ENCODE measurements at regions not wholly inside any gene's neighbourhood (a gene's known extent, or its start where the extent isn't known, plus 50 kb on each side); places are given as distances from the start of the nearest gene placed in this dataset.

- H3K4me1 Mint-ChIP-seq, result no peaks in the 10 kb centered on the region
- no peaks in the 10 kb centered on the region for H3K36me3 Mint-ChIP-seq
- H3K27ac Mint-ChIP-seq, result no peak overlapping the region
- DNase-seq (ENCODE audit: low spot score in 2 of 2) (no peak), ATAC-seq (no peak)
- H3K9me3 Mint-ChIP-seq, result peaks cover 3% of the 10 kb centered on the region
- no peak overlapping the region for H3K4me3 Mint-ChIP-seq
Measured at GRCh38 chr9:105972466-105973204, 278.3 kb downstream of the TMEM38B start.

GRCh38 chr9:105973951-105974351 is 279.6 kb downstream of the TMEM38B start:
- no peak for DNase-seq (ENCODE audit: low spot score in 2 of 2)
- Mint-ChIP-seq H3K4me3 (no peak overlapping the region), H3K36me3 (no peaks in the 10 kb centered on the region), H3K4me1 (no peaks in the 10 kb centered on the region), H3K27ac (no peak overlapping the region), H3K9me3 (peaks cover 3% of the 10 kb centered on the region)
- ATAC-seq, result no peak

GRCh38 chr9:105975886-105976645 is 281.7 kb downstream of the TMEM38B start:
- peaks cover 7% of the 10 kb centered on the region for H3K9me3 Mint-ChIP-seq
- ATAC-seq, result no peak
- no peak overlapping the region for H3K27ac Mint-ChIP-seq
- no peak overlapping the region for H3K4me3 Mint-ChIP-seq
- no peak for DNase-seq (ENCODE audit: low spot score in 2 of 2)
- H3K4me1 Mint-ChIP-seq, result no peaks in the 10 kb centered on the region
- no peaks in the 10 kb centered on the region for H3K36me3 Mint-ChIP-seq

GRCh38 chr9:105978336-105978735 is 284.0 kb downstream of the TMEM38B start:
- DNase-seq (ENCODE audit: low spot score in 2 of 2) (no peak), ATAC-seq (no peak)
- no peaks in the 10 kb centered on the region for H3K4me1 Mint-ChIP-seq
- peaks cover 8% of the 10 kb centered on the region for H3K9me3 Mint-ChIP-seq
- no peak overlapping the region for H3K4me3 Mint-ChIP-seq
- H3K27ac Mint-ChIP-seq, result no peak overlapping the region
- no peaks in the 10 kb centered on the region for H3K36me3 Mint-ChIP-seq

GRCh38 chr9:105978826-105979225 is 284.5 kb downstream of the TMEM38B start:
- no peak for ATAC-seq
- Mint-ChIP-seq H3K27ac (no peak overlapping the region), H3K4me3 (no peak overlapping the region), H3K4me1 (no peaks in the 10 kb centered on the region), H3K36me3 (no peaks in the 10 kb centered on the region), H3K9me3 (peaks cover 7% of the 10 kb centered on the region)
- DNase-seq (ENCODE audit: low spot score in 2 of 2), result no peak

GRCh38 chr9:105979290-105979689 is 284.9 kb downstream of the TMEM38B start:
- no peaks in the 10 kb centered on the region for H3K4me1 Mint-ChIP-seq
- no peak overlapping the region for H3K27ac Mint-ChIP-seq
- peaks cover 10% of the 10 kb centered on the region for H3K9me3 Mint-ChIP-seq
- H3K4me3 Mint-ChIP-seq, result no peak overlapping the region
- DNase-seq (ENCODE audit: low spot score in 2 of 2), result no peak
- ATAC-seq, result no peak
- no peaks in the 10 kb centered on the region for H3K36me3 Mint-ChIP-seq

- H3K36me3 Mint-ChIP-seq, result no peaks in the 10 kb centered on the region
- ATAC-seq (no peak), DNase-seq (ENCODE audit: low spot score in 2 of 2) (no peak)
- no peaks in the 10 kb centered on the region for H3K4me1 Mint-ChIP-seq
- H3K27ac Mint-ChIP-seq, result no peak overlapping the region
- H3K4me3 Mint-ChIP-seq, result no peak overlapping the region
- peaks cover 9% of the 10 kb centered on the region for H3K9me3 Mint-ChIP-seq
Measured at GRCh38 chr9:105984714-105985113, 290.4 kb downstream of the TMEM38B start.

GRCh38 chr9:105993116-105993854 is 298.9 kb downstream of the TMEM38B start:
- DNase-seq (ENCODE audit: low spot score in 2 of 2) (no peak), ATAC-seq (no peak)
- H3K4me1 Mint-ChIP-seq, result no peaks in the 10 kb centered on the region
- no peak overlapping the region for H3K4me3 Mint-ChIP-seq
- no peak overlapping the region for H3K27ac Mint-ChIP-seq
- no peaks in the 10 kb centered on the region for H3K9me3 Mint-ChIP-seq
- H3K36me3 Mint-ChIP-seq, result no peaks in the 10 kb centered on the region

GRCh38 chr9:105993921-105994715 is 299.8 kb downstream of the TMEM38B start:
- H3K4me3 Mint-ChIP-seq, result no peak overlapping the region
- H3K4me1 Mint-ChIP-seq, result no peaks in the 10 kb centered on the region
- no peak for DNase-seq (ENCODE audit: low spot score in 2 of 2)
- peaks cover 2% of the 10 kb centered on the region for H3K9me3 Mint-ChIP-seq
- no peak for ATAC-seq
- H3K27ac Mint-ChIP-seq, result no peak overlapping the region
- H3K36me3 Mint-ChIP-seq, result no peaks in the 10 kb centered on the region

- H3K4me1 Mint-ChIP-seq, result no peaks in the 10 kb centered on the region
- H3K9me3 Mint-ChIP-seq, result peaks cover 2% of the 10 kb centered on the region
- no peak overlapping the region for H3K4me3 Mint-ChIP-seq
- ATAC-seq (peak; percentile 43), DNase-seq (ENCODE audit: low spot score in 2 of 2) (no peak)
- H3K36me3 Mint-ChIP-seq, result no peaks in the 10 kb centered on the region
- no peak overlapping the region for H3K27ac Mint-ChIP-seq
Measured at GRCh38 chr9:105994970-105995369, 300.6 kb downstream of the TMEM38B start.

GRCh38 chr9:106017198-106017740 is 322.9 kb downstream of the TMEM38B start:
- DNase-seq (ENCODE audit: low spot score in 2 of 2) (no peak), ATAC-seq (no peak)
- Mint-ChIP-seq H3K27ac (no peak overlapping the region), H3K4me1 (no peaks in the 10 kb centered on the region), H3K36me3 (no peaks in the 10 kb centered on the region), H3K9me3 (peaks cover 31% of the 10 kb centered on the region), H3K4me3 (no peak overlapping the region)

- Mint-ChIP-seq H3K4me3 (no peak overlapping the region), H3K9me3 (peaks cover 25% of the 10 kb centered on the region), H3K36me3 (no peaks in the 10 kb centered on the region), H3K4me1 (no peaks in the 10 kb centered on the region), H3K27ac (no peak overlapping the region)
- ATAC-seq (no peak), DNase-seq (ENCODE audit: low spot score in 2 of 2) (no peak)
Measured at GRCh38 chr9:106019039-106019680, 324.8 kb downstream of the TMEM38B start.

- no peaks in the 10 kb centered on the region for H3K4me1 Mint-ChIP-seq
- no peak for ATAC-seq
- H3K36me3 Mint-ChIP-seq, result no peaks in the 10 kb centered on the region
- H3K27ac Mint-ChIP-seq, result no peak overlapping the region
- peaks cover 24% of the 10 kb centered on the region for H3K9me3 Mint-ChIP-seq
- no peak for DNase-seq (ENCODE audit: low spot score in 2 of 2)
- no peak overlapping the region for H3K4me3 Mint-ChIP-seq
Measured at GRCh38 chr9:106019702-106020101, 325.4 kb downstream of the TMEM38B start.

- no peak overlapping the region for H3K27ac Mint-ChIP-seq
- DNase-seq (ENCODE audit: low spot score in 2 of 2) (no peak), ATAC-seq (no peak)
- no peaks in the 10 kb centered on the region for H3K4me1 Mint-ChIP-seq
- H3K4me3 Mint-ChIP-seq, result no peak overlapping the region
- H3K36me3 Mint-ChIP-seq, result no peaks in the 10 kb centered on the region
- H3K9me3 Mint-ChIP-seq, result peaks cover 24% of the 10 kb centered on the region
Measured at GRCh38 chr9:106020186-106020585, 325.8 kb downstream of the TMEM38B start.

All from stimulated activated effector memory CD8-positive, alpha-beta T cell treated with anti-CD3 and anti-CD28 coated beads, Interleukin-12 subunit alpha, Interleukin-12 subunit beta, amount 100 ng/mL, for 72 hours (primary cell).